Midbrain (tissue), 1 donor: ENCODE measurements at regions not wholly inside any gene's neighbourhood (a gene's known extent, or its start where the extent isn't known, plus 50 kb on each side); places are given as distances from the start of the nearest gene placed in this dataset.

ENCODE experiments used
- DNase-seq: peaks from one replicate; lab custom pipeline; 2025; lab: John Stamatoyannopoulos, UW

DNA sequence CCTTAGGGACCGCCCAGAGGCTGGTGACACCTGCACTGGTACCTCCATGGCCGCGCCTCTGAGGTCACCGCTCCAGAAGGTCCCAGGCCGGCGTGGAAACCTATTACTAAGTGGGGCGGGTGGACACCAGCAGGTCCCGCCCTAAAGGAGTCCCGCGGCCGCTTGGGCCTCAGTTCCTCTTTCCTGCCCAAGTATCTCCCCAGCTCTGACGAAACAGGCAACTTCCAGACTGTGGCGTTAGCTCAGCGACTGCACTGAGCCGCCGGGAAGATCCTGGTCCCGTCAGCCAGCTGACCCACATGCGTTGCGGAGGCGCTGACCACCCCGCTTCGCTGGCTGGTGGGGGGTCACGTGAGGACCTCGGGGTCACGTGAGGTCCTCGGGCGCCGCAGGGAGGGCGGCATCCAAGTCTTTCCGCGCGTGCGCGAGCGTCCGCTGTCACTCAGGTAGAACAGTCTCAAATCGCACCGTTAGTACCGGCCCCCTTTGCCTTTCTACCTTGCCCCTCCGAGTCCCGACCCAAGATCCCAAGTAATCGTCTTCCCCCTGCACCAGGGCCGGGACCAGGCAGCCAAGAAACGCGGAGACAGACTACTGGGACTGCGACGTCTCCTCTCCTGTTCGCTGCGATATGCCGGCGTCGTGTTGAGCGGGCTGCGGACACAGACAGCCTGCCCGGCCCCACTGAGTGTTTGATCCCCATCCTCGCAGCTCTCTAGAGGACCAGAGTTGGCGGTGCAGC is 53.7 kb upstream of the KDM4C start:
- DNase-seq = peak; percentile 92

DNA sequence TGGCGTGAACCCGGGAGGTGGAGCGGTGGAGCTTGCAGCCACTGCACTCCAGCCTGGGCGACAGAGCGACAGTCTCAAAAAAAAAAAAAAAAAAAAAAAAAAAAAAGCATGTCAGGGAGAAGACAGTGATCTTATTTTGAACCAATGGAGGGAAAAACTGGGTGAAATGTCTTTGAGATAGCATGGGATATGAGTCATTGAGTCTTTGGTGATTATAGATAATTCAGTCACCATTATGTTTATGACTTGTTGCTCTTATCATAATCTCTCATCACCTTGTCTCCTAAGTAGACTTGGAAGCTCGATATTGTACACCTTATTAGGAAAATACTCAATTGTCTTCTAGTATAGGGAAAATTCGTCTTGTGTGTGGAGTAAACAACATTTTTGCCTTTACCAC is 55.1 kb upstream of the KDM4C start:
- no peak for DNase-seq

DNA sequence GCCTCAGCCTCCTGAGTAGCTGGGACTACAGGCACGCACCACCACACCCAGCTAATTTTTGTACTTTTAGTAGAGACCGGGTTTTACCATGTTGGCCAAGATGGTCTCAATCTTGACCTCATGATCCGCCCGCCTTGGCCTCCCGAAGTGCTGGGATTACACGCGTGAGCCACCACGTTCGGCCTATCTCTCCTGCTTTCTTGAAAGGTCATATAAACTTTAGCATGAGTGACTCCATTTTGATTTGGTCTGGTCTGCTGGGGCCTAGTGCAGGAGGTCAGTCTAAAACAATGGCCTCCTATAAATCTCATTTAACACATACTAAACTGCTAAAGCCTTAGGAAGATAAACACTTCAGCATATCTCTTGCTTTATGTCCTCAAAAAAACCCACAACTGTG is 50.6 kb upstream of the GLDC start:
- DNase-seq = no peak

GRCh38 chr9:6695121-6695814 is 49.7 kb upstream of the GLDC start:
- DNase-seq = no peak
